Loucy (cell line): ENCODE measurements at regions not wholly inside any gene's neighbourhood (a gene's known extent, or its start where the extent isn't known, plus 50 kb on each side); places are given as distances from the start of the nearest gene placed in this dataset.

Experiments
- EZH2phosphoT487 ChIP-seq: fragments of 200-600 bp; IDR thresholded peaks from 2 replicates; pipeline ENCODE4 v1.6.1; 2018; ENCODE audit warnings: antibody characterized with exemption, mild to moderate bottlenecking, moderate library complexity, borderline replicate concordance
- TF ChIP-seq, protein P1 (sequence below): fragments of 200-600 bp; sonication (generic); conservative IDR thresholded peaks from 2 replicates; pipeline ENCODE4 v1.5.1; 2014; ENCODE audit warnings: mild to moderate bottlenecking, antibody characterized with exemption, low read length

DNA sequence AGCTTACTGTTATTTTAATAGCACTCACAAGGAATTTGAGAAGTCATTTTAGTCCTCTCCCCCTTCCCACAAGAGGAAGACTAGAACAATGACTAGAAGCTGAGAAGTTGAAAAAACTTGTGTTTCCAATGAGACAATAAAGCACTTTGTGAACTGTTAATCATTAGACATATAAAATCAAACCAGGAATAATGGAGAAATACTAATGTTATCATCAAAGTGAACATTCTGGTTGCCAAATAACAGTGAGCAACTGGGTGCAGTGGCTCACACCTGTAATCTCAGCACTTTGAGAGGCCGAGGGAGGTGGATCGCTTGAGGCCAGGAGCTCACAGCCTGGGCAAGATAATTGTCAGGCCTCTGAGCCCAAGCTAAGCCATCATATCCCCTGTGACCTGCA, 54.0 kb upstream of the RASAL2 start:
- TF ChIP-seq, protein P1, sequence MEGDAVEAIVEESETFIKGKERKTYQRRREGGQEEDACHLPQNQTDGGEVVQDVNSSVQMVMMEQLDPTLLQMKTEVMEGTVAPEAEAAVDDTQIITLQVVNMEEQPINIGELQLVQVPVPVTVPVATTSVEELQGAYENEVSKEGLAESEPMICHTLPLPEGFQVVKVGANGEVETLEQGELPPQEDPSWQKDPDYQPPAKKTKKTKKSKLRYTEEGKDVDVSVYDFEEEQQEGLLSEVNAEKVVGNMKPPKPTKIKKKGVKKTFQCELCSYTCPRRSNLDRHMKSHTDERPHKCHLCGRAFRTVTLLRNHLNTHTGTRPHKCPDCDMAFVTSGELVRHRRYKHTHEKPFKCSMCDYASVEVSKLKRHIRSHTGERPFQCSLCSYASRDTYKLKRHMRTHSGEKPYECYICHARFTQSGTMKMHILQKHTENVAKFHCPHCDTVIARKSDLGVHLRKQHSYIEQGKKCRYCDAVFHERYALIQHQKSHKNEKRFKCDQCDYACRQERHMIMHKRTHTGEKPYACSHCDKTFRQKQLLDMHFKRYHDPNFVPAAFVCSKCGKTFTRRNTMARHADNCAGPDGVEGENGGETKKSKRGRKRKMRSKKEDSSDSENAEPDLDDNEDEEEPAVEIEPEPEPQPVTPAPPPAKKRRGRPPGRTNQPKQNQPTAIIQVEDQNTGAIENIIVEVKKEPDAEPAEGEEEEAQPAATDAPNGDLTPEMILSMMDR: no peak
- TF ChIP-seq EZH2phosphoT487: no peak
